ENCODE measurements at regions not wholly inside any gene's neighbourhood (a gene's known extent, or its start where the extent isn't known, plus 50 kb on each side); places are given as distances from the start of the nearest gene placed in this dataset.

GRCh38 chr6:41476401-41476800 lies 69.8 kb upstream of the FOXP4 start:
- Histone ChIP-seq H3K4me2 (ENCODE audit: low read length) (no peak overlapping the region), H3K4me1 (ENCODE audit: low read length) (peaks cover 7% of the 10 kb centered on the region; the same call in 1 of the 2 replicates), H3K9ac (ENCODE audit: low read length) (no peak overlapping the region), H3K27me3 (ENCODE audit: low read depth, low read length) (peaks cover 19% of the 10 kb centered on the region), H3K4me3 (ENCODE audit: low read length) (no peak overlapping the region), H3K27ac (ENCODE audit: low read length) (no peak overlapping the region), H4K20me1 (ENCODE audit: insufficient read depth, low read length) (no peaks in the 10 kb centered on the region), H2AFZ (ENCODE audit: low read depth, low read length) (no peak overlapping the region), H3K9me3 (ENCODE audit: insufficient read depth, low read length) (no peaks in the 10 kb centered on the region), H3K79me2 (ENCODE audit: low read length) (no peaks in the 10 kb centered on the region), H3K36me3 (replicated peaks; ENCODE audit: low read depth, low read length) (no peaks in the 10 kb centered on the region)
- TF ChIP-seq EZH2phosphoT487 (IDR thresholded peaks at IDR 0.05; ENCODE audit: low read depth) (no peak), CTCF (IDR thresholded peaks at IDR 0.05; ENCODE audit: low read depth, low read length) (no peak)

GRCh38 chr6:41477572-41477971 lies 68.6 kb upstream of the FOXP4 start:
- Histone ChIP-seq H3K79me2 (ENCODE audit: low read length) (no peaks in the 10 kb centered on the region), H3K4me2 (ENCODE audit: low read length) (no peak overlapping the region)
- TF ChIP-seq CTCF (IDR thresholded peaks at IDR 0.05; ENCODE audit: low read depth, low read length) (no peak), EZH2phosphoT487 (IDR thresholded peaks at IDR 0.05; ENCODE audit: low read depth) (no peak)

GRCh38 chr6:41483943-41484342 lies 62.2 kb upstream of the FOXP4 start:
- no peaks in the 10 kb centered on the region for H3K79me2 ChIP-seq (ENCODE audit: low read length)
- peaks cover 23% of the 10 kb centered on the region for H3K27me3 ChIP-seq (ENCODE audit: low read depth, low read length)
- no peak overlapping the region for H3K4me3 ChIP-seq (ENCODE audit: low read length)
- H3K27ac ChIP-seq (ENCODE audit: low read length): no peak overlapping the region
- H3K4me2 ChIP-seq (ENCODE audit: low read length): no peak overlapping the region
- H3K4me1 ChIP-seq (ENCODE audit: low read length): peaks cover 13% of the 10 kb centered on the region
- H4K20me1 ChIP-seq (ENCODE audit: insufficient read depth, low read length): no peaks in the 10 kb centered on the region
- no peaks in the 10 kb centered on the region for H3K9me3 ChIP-seq (ENCODE audit: insufficient read depth, low read length)
- H2AFZ ChIP-seq (ENCODE audit: low read depth, low read length): no peak overlapping the region
- TF ChIP-seq CTCF (IDR thresholded peaks at IDR 0.05; ENCODE audit: low read depth, low read length): no peak
- no peak for TF ChIP-seq EZH2phosphoT487 (IDR thresholded peaks at IDR 0.05; ENCODE audit: low read depth)
- no peak overlapping the region for H3K9ac ChIP-seq (ENCODE audit: low read length)
- no peaks in the 10 kb centered on the region for H3K36me3 ChIP-seq (replicated peaks; ENCODE audit: low read depth, low read length)

More at GRCh38 chr6:41477572-41477971, 68.6 kb upstream of the FOXP4 start:
- H2AFZ ChIP-seq (ENCODE audit: low read depth, low read length): no peak overlapping the region
- H3K36me3 ChIP-seq (replicated peaks; ENCODE audit: low read depth, low read length): no peaks in the 10 kb centered on the region
- peaks cover 7% of the 10 kb centered on the region; the same call in 1 of the 2 replicates for H3K4me1 ChIP-seq (ENCODE audit: low read length)
- H3K9me3 ChIP-seq (ENCODE audit: insufficient read depth, low read length): no peaks in the 10 kb centered on the region
- peaks cover 23% of the 10 kb centered on the region for H3K27me3 ChIP-seq (ENCODE audit: low read depth, low read length)
- no peak overlapping the region for H3K4me3 ChIP-seq (ENCODE audit: low read length)
- H4K20me1 ChIP-seq (ENCODE audit: insufficient read depth, low read length): no peaks in the 10 kb centered on the region
- no peak overlapping the region for H3K9ac ChIP-seq (ENCODE audit: low read length)
- no peak overlapping the region for H3K27ac ChIP-seq (ENCODE audit: low read length)

- Histone ChIP-seq H4K20me1 (ENCODE audit: insufficient read depth, low read length) (no peaks in the 10 kb centered on the region), H3K4me3 (ENCODE audit: low read length) (0 out of 2 replicates have a peak overlapping the region, but pooled peaks have one; percentile 0), H3K27ac (ENCODE audit: low read length) (no peak overlapping the region), H3K27me3 (ENCODE audit: low read depth, low read length) (peaks cover 19% of the 10 kb centered on the region), H3K9me3 (ENCODE audit: insufficient read depth, low read length) (no peaks in the 10 kb centered on the region), H3K36me3 (replicated peaks; ENCODE audit: low read depth, low read length) (no peaks in the 10 kb centered on the region), H3K79me2 (ENCODE audit: low read length) (no peaks in the 10 kb centered on the region), H3K4me1 (ENCODE audit: low read length) (peaks cover 17% of the 10 kb centered on the region), H3K9ac (ENCODE audit: low read length) (no peak overlapping the region), H3K4me2 (ENCODE audit: low read length) (peak overlapping the region; percentile 51), H2AFZ (ENCODE audit: low read depth, low read length) (no peak overlapping the region)
- TF ChIP-seq CTCF (IDR thresholded peaks at IDR 0.05; ENCODE audit: low read depth, low read length) (no peak), EZH2phosphoT487 (IDR thresholded peaks at IDR 0.05; ENCODE audit: low read depth) (no peak)
Observed at GRCh38 chr6:41487860-41488432, 58.2 kb upstream of the FOXP4 start.

Data from OCI-LY3 (cell line).